ENCODE measurements at regions not wholly inside any gene's neighbourhood (a gene's known extent, or its start where the extent isn't known, plus 50 kb on each side); places are given as distances from the start of the nearest gene placed in this dataset.

DNA sequence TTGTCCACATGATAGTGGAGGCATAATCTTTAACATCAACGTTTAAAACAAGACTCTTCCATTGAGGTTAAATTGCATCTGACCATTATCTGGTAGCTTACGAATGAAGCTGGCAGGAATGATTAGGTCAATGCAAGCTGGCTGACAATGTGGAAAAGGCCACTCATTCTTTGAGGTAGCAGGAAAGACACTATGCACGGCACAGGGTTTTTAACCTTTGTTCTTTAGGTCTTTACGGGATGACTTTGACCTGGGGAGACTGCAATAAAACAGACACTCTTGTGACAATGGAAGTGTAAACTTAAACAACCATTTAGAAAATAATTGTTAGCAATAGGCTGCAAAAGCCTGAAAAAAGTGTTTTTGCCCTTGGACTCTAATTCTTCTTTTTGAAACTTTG is 193.8 kb upstream of the FOXD3 start:
- Histone ChIP-seq H3K79me2 (replicated peaks; ENCODE audit: insufficient read depth, low read length) (no peaks in the 10 kb centered on the region), H2AFZ (ENCODE audit: low read depth, low read length) (no peak overlapping the region), H3K9ac (ENCODE audit: low read length) (no peak overlapping the region), H3K27me3 (ENCODE audit: insufficient read depth, low read depth, low read length) (no peaks in the 10 kb centered on the region), H3K27ac (ENCODE audit: low read length) (no peak overlapping the region), H3K4me3 (ENCODE audit: low read length) (no peak overlapping the region), H3F3A (ENCODE audit: insufficient read depth, low read length, poor library complexity, severe bottlenecking) (no peaks in the 10 kb centered on the region), H3K4me2 (ENCODE audit: low read length) (no peak overlapping the region), H4K20me1 (ENCODE audit: insufficient read depth) (no peaks in the 10 kb centered on the region), H3K9me3 (ENCODE audit: low read length) (no peaks in the 10 kb centered on the region), H3K9me2 (ENCODE audit: insufficient read depth, low read length) (no peaks in the 10 kb centered on the region), H3K36me3 (ENCODE audit: insufficient read depth, low read length) (no peaks in the 10 kb centered on the region)
- TF ChIP-seq EP300 (conservative IDR thresholded peaks at IDR 0.05; ENCODE audit: poor library complexity, severe bottlenecking) (no peak), EZH2 (IDR thresholded peaks at IDR 0.05; ENCODE audit: borderline replicate concordance, insufficient read depth, low read length, poor library complexity, severe bottlenecking) (no peak), CTCF (IDR thresholded peaks at IDR 0.05; ENCODE audit: poor library complexity, severe bottlenecking) (no peak), RAD21 (conservative IDR thresholded peaks at IDR 0.05) (no peak), MXI1 (conservative IDR thresholded peaks at IDR 0.05; ENCODE audit: poor library complexity, severe bottlenecking) (no peak), TAF1 (IDR thresholded peaks at IDR 0.05; ENCODE audit: low read depth) (no peak), POLR2AphosphoS5 (IDR thresholded peaks at IDR 0.05) (no peak), SMC3 (conservative IDR thresholded peaks at IDR 0.05; ENCODE audit: poor library complexity) (no peak)
- TF ChIP-seq, protein P1, sequence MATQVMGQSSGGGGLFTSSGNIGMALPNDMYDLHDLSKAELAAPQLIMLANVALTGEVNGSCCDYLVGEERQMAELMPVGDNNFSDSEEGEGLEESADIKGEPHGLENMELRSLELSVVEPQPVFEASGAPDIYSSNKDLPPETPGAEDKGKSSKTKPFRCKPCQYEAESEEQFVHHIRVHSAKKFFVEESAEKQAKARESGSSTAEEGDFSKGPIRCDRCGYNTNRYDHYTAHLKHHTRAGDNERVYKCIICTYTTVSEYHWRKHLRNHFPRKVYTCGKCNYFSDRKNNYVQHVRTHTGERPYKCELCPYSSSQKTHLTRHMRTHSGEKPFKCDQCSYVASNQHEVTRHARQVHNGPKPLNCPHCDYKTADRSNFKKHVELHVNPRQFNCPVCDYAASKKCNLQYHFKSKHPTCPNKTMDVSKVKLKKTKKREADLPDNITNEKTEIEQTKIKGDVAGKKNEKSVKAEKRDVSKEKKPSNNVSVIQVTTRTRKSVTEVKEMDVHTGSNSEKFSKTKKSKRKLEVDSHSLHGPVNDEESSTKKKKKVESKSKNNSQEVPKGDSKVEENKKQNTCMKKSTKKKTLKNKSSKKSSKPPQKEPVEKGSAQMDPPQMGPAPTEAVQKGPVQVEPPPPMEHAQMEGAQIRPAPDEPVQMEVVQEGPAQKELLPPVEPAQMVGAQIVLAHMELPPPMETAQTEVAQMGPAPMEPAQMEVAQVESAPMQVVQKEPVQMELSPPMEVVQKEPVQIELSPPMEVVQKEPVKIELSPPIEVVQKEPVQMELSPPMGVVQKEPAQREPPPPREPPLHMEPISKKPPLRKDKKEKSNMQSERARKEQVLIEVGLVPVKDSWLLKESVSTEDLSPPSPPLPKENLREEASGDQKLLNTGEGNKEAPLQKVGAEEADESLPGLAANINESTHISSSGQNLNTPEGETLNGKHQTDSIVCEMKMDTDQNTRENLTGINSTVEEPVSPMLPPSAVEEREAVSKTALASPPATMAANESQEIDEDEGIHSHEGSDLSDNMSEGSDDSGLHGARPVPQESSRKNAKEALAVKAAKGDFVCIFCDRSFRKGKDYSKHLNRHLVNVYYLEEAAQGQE (IDR thresholded peaks at IDR 0.05; ENCODE audit: borderline replicate concordance), result no peak

DNA sequence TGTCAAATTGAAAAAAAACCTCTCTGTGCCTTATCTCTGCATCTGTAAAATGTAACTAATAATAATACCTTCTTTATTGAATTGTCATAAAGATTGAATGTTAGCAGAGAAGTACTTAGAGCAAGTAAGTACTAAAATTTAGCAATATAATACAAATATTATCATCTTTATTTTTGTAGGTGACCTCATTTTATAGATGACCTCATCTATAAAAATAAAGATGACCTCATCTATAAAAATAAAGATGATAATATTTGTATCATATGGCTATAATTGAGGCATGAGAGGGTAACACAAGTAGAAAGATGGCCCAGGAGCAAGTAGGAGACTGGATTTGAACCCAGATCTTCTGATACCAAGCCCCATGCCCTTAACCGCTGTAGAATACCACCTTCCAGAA is 193.2 kb upstream of the FOXD3 start:
- H3K9me2 ChIP-seq (ENCODE audit: insufficient read depth, low read length), result no peaks in the 10 kb centered on the region
- no peaks in the 10 kb centered on the region for H4K20me1 ChIP-seq (ENCODE audit: insufficient read depth)
- no peak overlapping the region for H3K27ac ChIP-seq (ENCODE audit: low read length)
- no peaks in the 10 kb centered on the region for H3K27me3 ChIP-seq (ENCODE audit: insufficient read depth, low read depth, low read length)
- no peak overlapping the region for H2AFZ ChIP-seq (ENCODE audit: low read depth, low read length)
- no peaks in the 10 kb centered on the region for H3K36me3 ChIP-seq (ENCODE audit: insufficient read depth, low read length)
- H3F3A ChIP-seq (ENCODE audit: insufficient read depth, low read length, poor library complexity, severe bottlenecking), result no peaks in the 10 kb centered on the region
- H3K79me2 ChIP-seq (replicated peaks; ENCODE audit: insufficient read depth, low read length), result no peaks in the 10 kb centered on the region
- H3K4me2 ChIP-seq (ENCODE audit: low read length), result no peak overlapping the region
- H3K4me3 ChIP-seq (ENCODE audit: low read length), result no peak overlapping the region
- no peaks in the 10 kb centered on the region for H3K9me3 ChIP-seq (ENCODE audit: low read length)
- no peak overlapping the region for H3K9ac ChIP-seq (ENCODE audit: low read length)
- TF ChIP-seq MXI1 (conservative IDR thresholded peaks at IDR 0.05; ENCODE audit: poor library complexity, severe bottlenecking) (no peak), POLR2AphosphoS5 (IDR thresholded peaks at IDR 0.05) (no peak), TAF1 (IDR thresholded peaks at IDR 0.05; ENCODE audit: low read depth) (no peak), RAD21 (conservative IDR thresholded peaks at IDR 0.05) (no peak), CTCF (IDR thresholded peaks at IDR 0.05; ENCODE audit: poor library complexity, severe bottlenecking) (no peak), EZH2 (IDR thresholded peaks at IDR 0.05; ENCODE audit: borderline replicate concordance, insufficient read depth, low read length, poor library complexity, severe bottlenecking) (no peak), EP300 (conservative IDR thresholded peaks at IDR 0.05; ENCODE audit: poor library complexity, severe bottlenecking) (no peak), SMC3 (conservative IDR thresholded peaks at IDR 0.05; ENCODE audit: poor library complexity) (no peak)
- TF ChIP-seq, protein P1 (IDR thresholded peaks at IDR 0.05; ENCODE audit: borderline replicate concordance), result no peak

Data from neural cell (in vitro differentiated cells).